IMR-90 (cell line): ENCODE measurements at regions not wholly inside any gene's neighbourhood (a gene's known extent, or its start where the extent isn't known, plus 50 kb on each side); places are given as distances from the start of the nearest gene placed in this dataset.

Experiments used
- ATAC-seq: fragments of 200-7000 bp; cut with Tn5 transposase; 2 replicates; pipeline ENCODE4 v1.9.1; 2020; ENCODE audit warnings: low read depth, mild to moderate bottlenecking, moderate library complexity
- BruUV-seq: library from RNA; stranded (reverse); fragments of 400-500 nt; replicated peaks from 2 replicates; lab custom pipeline; 2021; lab: Mats Ljungman, UMichigan
- CTCF ChIA-PET: fragments of 300-600 bp; formaldehyde crosslinking; extraction: SDS; loops from one replicate; lab custom pipeline; 2021; ENCODE audit warnings: antibody characterized with exemption; lab: Yijun Ruan, JAX
- POLR2A ChIA-PET: fragments of 300-600 bp; sonication (Branson Sonifier 250); formaldehyde crosslinking; loops from one replicate; lab custom pipeline; 2022; ENCODE audit warnings: antibody characterized with exemption; ENCODE audit not compliant: unreplicated experiment; lab: Charles Lee
- DNase-seq: peaks from one replicate; pipeline ENCODE4 v3.0.0; 2013
- H2AFZ ChIP-seq: replicated peaks from 2 replicates; pipeline ENCODE3; 2013; ENCODE audit warnings: low read length, mild to moderate bottlenecking; ENCODE audit not compliant: poor library complexity
- H2AK5ac ChIP-seq: 2 replicates; pipeline ENCODE4 v1.6.1; 2013; ENCODE audit warnings: low read depth, low read length, inconsistent platforms
- H2AK9ac ChIP-seq: replicated peaks from 2 replicates; pipeline ENCODE3; 2013; ENCODE audit warnings: mild to moderate bottlenecking, low read depth, low read length, moderate library complexity; ENCODE audit not compliant: poor library complexity
- H2BK120ac ChIP-seq: 2 replicates; pipeline ENCODE4 v1.6.1; 2013; ENCODE audit warnings: low read depth, low read length, inconsistent platforms
- H2BK15ac ChIP-seq: 3 replicates; pipeline ENCODE4 v1.6.1; 2013; ENCODE audit warnings: low read depth, low read length, inconsistent platforms
- H2BK20ac ChIP-seq: 2 replicates; pipeline ENCODE4 v1.6.1; 2013; ENCODE audit warnings: low read depth, mild to moderate bottlenecking, inconsistent platforms, low read length, moderate library complexity
- H2BK5ac ChIP-seq: 2 replicates; pipeline ENCODE4 v1.6.1; 2013; ENCODE audit warnings: mild to moderate bottlenecking, low read depth, low read length, inconsistent platforms; ENCODE audit not compliant: poor library complexity, severe bottlenecking
- H3K14ac ChIP-seq: replicated peaks from 2 replicates; pipeline ENCODE4 v1.6.1; 2013; ENCODE audit warnings: low read depth, low read length, inconsistent platforms
- H3K18ac ChIP-seq: 2 replicates; pipeline ENCODE4 v1.6.1; 2013; ENCODE audit warnings: low read depth, low read length, control low read depth
- H3K23ac ChIP-seq: 2 replicates; pipeline ENCODE4 v1.6.1; 2013; ENCODE audit warnings: low read depth, low read length, inconsistent platforms
- H3K27ac ChIP-seq: 2 replicates; pipeline ENCODE4 v1.5.1; 2013; ENCODE audit warnings: mild to moderate bottlenecking, control low read depth, low read length; ENCODE audit not compliant: insufficient read depth
- H3K27me3 ChIP-seq: 2 replicates; pipeline ENCODE4 v1.6.1; 2013; ENCODE audit warnings: low read length; ENCODE audit not compliant: control insufficient read depth, insufficient read depth
- H3K36me3 ChIP-seq: 2 replicates; pipeline ENCODE4 v1.6.1; 2013; ENCODE audit warnings: low read length, mixed read lengths; ENCODE audit not compliant: control insufficient read depth, insufficient read depth
- H3K4ac ChIP-seq: 2 replicates; pipeline ENCODE4 v1.6.1; 2013; ENCODE audit warnings: low read depth, low read length, inconsistent platforms
- H3K4me1 ChIP-seq: 2 replicates; pipeline ENCODE4 v1.6.1; 2013; ENCODE audit warnings: low read length, mixed read lengths; ENCODE audit not compliant: control insufficient read depth, insufficient read depth
- H3K4me2 ChIP-seq: 2 replicates; pipeline ENCODE4 v1.6.1; 2013; ENCODE audit warnings: low read depth, mild to moderate bottlenecking, control low read depth, low read length, moderate library complexity
- H3K4me3 ChIP-seq: 2 replicates; pipeline ENCODE4 v1.5.1; 2013; ENCODE audit warnings: low read depth, mild to moderate bottlenecking, control low read depth, low read length, moderate library complexity; ENCODE audit not compliant: insufficient read depth
- H3K56ac ChIP-seq: 2 replicates; pipeline ENCODE4 v1.6.1; 2013; ENCODE audit warnings: low read length, inconsistent platforms; ENCODE audit not compliant: insufficient read depth; ENCODE audit errors: extremely low read depth
- H3K79me1 ChIP-seq, 2 experiments: 2 replicates each; pipeline ENCODE4 v1.6.1; 2013; ENCODE audit warnings: low read length in 2 of 2, inconsistent platforms in 1 of 2, low read depth in 1 of 2
- H3K9ac ChIP-seq: 2 replicates; pipeline ENCODE4 v1.6.1; 2013; ENCODE audit warnings: low read depth, low read length, control low read depth
- H3K9me1 ChIP-seq: 2 replicates; pipeline ENCODE4 v1.6.1; 2013; ENCODE audit warnings: low read length, inconsistent platforms; ENCODE audit not compliant: insufficient read depth
- H3K9me3 ChIP-seq: 2 replicates; pipeline ENCODE4 v1.6.1; 2013; ENCODE audit warnings: low read length; ENCODE audit not compliant: control insufficient read depth, insufficient read depth
- H4K20me1 ChIP-seq: 2 replicates; pipeline ENCODE4 v1.6.1; 2013; ENCODE audit warnings: low read length, inconsistent platforms; ENCODE audit not compliant: insufficient read depth
- H4K5ac ChIP-seq: 2 replicates; pipeline ENCODE4 v1.6.1; 2013; ENCODE audit warnings: mild to moderate bottlenecking, low read depth, low read length, control low read depth
- H4K8ac ChIP-seq, 2 experiments: 2 replicates each; pipeline ENCODE4 v1.6.1; 2013; ENCODE audit warnings: low read depth in 2 of 2, low read length in 2 of 2, control low read depth in 1 of 2, inconsistent platforms in 1 of 2
- H4K91ac ChIP-seq: 2 replicates; pipeline ENCODE4 v1.6.1; 2013; ENCODE audit warnings: low read depth, low read length, inconsistent platforms; ENCODE audit not compliant: insufficient read depth
- BHLHE40 ChIP-seq: fragments of 150-350 bp; IDR thresholded peaks from 2 replicates; pipeline ENCODE4 v1.6.1; 2016; ENCODE audit warnings: mild to moderate bottlenecking, low read depth, low read length
- CEBPB ChIP-seq: IDR thresholded peaks from 2 replicates; pipeline ENCODE4 v1.6.1; 2012; ENCODE audit warnings: low read depth, low read length, improper control_type of control experiment
- CHD1 ChIP-seq: IDR thresholded peaks from 2 replicates; pipeline ENCODE4 v1.6.1; 2012; ENCODE audit warnings: low read depth, low read length, improper control_type of control experiment
- FOS ChIP-seq: fragments of 150-350 bp; IDR thresholded peaks from 2 replicates; pipeline ENCODE4 v1.6.1; 2016; ENCODE audit warnings: low read depth, low read length
- MAFK ChIP-seq: IDR thresholded peaks from 2 replicates; pipeline ENCODE4 v1.6.1; 2012; ENCODE audit warnings: low read depth, low read length, improper control_type of control experiment
- MAZ ChIP-seq: IDR thresholded peaks from 2 replicates; pipeline ENCODE4 v1.6.1; 2012; ENCODE audit warnings: low read depth, mild to moderate bottlenecking, low read length, improper control_type of control experiment, moderate library complexity, borderline replicate concordance
- MXI1 ChIP-seq: IDR thresholded peaks from 2 replicates; pipeline ENCODE4 v1.6.1; 2012; ENCODE audit warnings: low read depth, mild to moderate bottlenecking, low read length, moderate library complexity, borderline replicate concordance
- NFE2L2 ChIP-seq: fragments of 150-350 bp; IDR thresholded peaks from 2 replicates; pipeline ENCODE4 v1.6.1; 2016; ENCODE audit warnings: low read depth, mild to moderate bottlenecking, low read length
- POLR2A ChIP-seq: IDR thresholded peaks from 2 replicates; pipeline ENCODE4 v1.6.1; 2012; ENCODE audit warnings: mild to moderate bottlenecking, low read depth, low read length
- RAD21 ChIP-seq: IDR thresholded peaks from 2 replicates; pipeline ENCODE4 v1.6.1; 2012; ENCODE audit warnings: low read length, improper control_type of control experiment
- RCOR1 ChIP-seq: IDR thresholded peaks from 2 replicates; pipeline ENCODE4 v1.6.1; 2012; ENCODE audit warnings: mild to moderate bottlenecking, low read length, improper control_type of control experiment; ENCODE audit not compliant: insufficient replicate concordance
- RFX5 ChIP-seq: IDR thresholded peaks from 2 replicates; pipeline ENCODE4 v1.8.0; 2012; ENCODE audit warnings: low read depth, mild to moderate bottlenecking, low read length, moderate library complexity
- SMC3 ChIP-seq: fragments of 150-350 bp; IDR thresholded peaks from 2 replicates; pipeline ENCODE4 v1.6.1; 2016; ENCODE audit warnings: low read depth, mild to moderate bottlenecking, antibody characterized with exemption, low read length, moderate library complexity
- WGBS, 2 experiments: methylation state at CpG; one replicate each; pipeline versions ENCODE4 v1.1.5 to v1.1.7; 2013; ENCODE audit warnings: missing lambda C conversion rate in 2 of 2; ENCODE audit not compliant: insufficient read length in 1 of 2; ENCODE audit errors: extremely low coverage in 2 of 2; 5-methylcytosine and 5-hydroxymethylcytosine counted together
- dilution Hi-C: fragments of 300-500 bp; cut with HindIII; formaldehyde crosslinking; loops from one replicate; pipeline ENCODE4 v1.14.3; 2018; ENCODE audit warnings: low sequenced_read_pairs; ENCODE audit not compliant: unreplicated experiment
- in situ Hi-C: fragments of 300-500 bp; cut with MboI; formaldehyde crosslinking; loops from 3 replicates; pipeline ENCODE4 v1.14.3; 2019; ENCODE audit warnings: low sequenced_read_pairs, inconsistent platforms, mixed read lengths
- intact Hi-C: fragments of 100-400 bp; cut with micrococcal nuclease; formaldehyde crosslinking; loops from 2 replicates; pipeline ENCODE4 v1.10.0; 2022
- TF ChIP-seq, protein P1 (sequence below): conservative IDR thresholded peaks from 2 replicates; pipeline ENCODE4 v1.5.1; 2012; ENCODE audit warnings: mild to moderate bottlenecking, low read depth, low read length, improper control_type of control experiment
- TF ChIP-seq, protein P2 (sequence below): fragments of 150-350 bp; IDR thresholded peaks from 2 replicates; pipeline ENCODE4 v1.6.1; 2016; ENCODE audit warnings: low read depth, mild to moderate bottlenecking, low read length, moderate library complexity, borderline replicate concordance
- TF ChIP-seq, protein P3 (sequence below): fragments of 150-350 bp; IDR thresholded peaks from 2 replicates; pipeline ENCODE4 v1.6.1; 2017; ENCODE audit warnings: mild to moderate bottlenecking, antibody characterized with exemption, low read length, low read depth

DNA sequence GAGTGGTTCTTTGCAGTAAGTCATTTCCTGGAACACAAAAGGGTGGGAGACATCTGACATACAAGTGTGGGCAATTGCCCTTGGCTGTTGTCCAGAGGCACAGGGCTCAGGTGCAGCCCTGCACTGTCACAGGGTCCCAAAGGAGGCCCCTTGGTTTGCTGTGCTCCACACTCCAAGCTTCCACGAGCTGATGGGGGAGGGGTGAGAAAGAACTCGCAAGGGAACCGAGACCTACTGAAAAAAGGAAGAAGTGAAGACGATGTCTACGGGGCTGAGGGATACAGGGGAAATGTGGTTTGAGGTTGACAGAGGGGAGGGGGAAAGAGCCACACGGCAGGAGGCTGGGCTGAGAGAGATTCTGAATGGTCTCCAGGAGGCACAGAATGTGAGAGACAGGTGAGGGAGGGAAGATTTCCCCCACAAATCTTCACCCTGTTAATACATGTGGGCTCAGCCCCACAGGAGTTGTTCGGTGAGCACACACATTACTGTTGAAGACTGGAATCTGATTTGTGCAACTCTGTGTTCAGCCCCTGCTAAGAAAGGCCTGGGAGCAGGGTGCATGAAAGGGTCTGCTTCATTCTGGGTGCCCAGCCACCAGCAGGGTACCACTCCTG lies 123.4 kb downstream of the LY86 start:
- CTCF ChIA-PET = no interaction called here
- in situ Hi-C loops = no loop called here

More for the DNA sequence above, 123.4 kb downstream of the LY86 start:
- no peak overlapping the region for H4K91ac ChIP-seq
- no peaks in the 10 kb centered on the region for H3K36me3 ChIP-seq
- no peak overlapping the region for H2BK15ac ChIP-seq
- H2BK5ac ChIP-seq = no peak overlapping the region
- H3K4me1 ChIP-seq = peaks cover 18% of the 10 kb centered on the region
- no peak overlapping the region for H3K4ac ChIP-seq
- no peak overlapping the region for H4K8ac ChIP-seq
- no peaks in the 10 kb centered on the region for H4K20me1 ChIP-seq
- POLR2A ChIA-PET = no interaction called here
- no peak overlapping the region for H3K56ac ChIP-seq
- H2AK9ac ChIP-seq = no peak overlapping the region
- H3K4me2 ChIP-seq = no peak overlapping the region
- TF ChIP-seq MAZ (no peak), POLR2A (no peak), MXI1 (no peak), SMC3 (no peak), BHLHE40 (no peak), RAD21 (no peak), RFX5 (no peak), NFE2L2 (no peak), RCOR1 (no peak), CEBPB (no peak), CHD1 (no peak), MAFK (no peak), FOS (no peak)
- TF ChIP-seq, protein P1, sequence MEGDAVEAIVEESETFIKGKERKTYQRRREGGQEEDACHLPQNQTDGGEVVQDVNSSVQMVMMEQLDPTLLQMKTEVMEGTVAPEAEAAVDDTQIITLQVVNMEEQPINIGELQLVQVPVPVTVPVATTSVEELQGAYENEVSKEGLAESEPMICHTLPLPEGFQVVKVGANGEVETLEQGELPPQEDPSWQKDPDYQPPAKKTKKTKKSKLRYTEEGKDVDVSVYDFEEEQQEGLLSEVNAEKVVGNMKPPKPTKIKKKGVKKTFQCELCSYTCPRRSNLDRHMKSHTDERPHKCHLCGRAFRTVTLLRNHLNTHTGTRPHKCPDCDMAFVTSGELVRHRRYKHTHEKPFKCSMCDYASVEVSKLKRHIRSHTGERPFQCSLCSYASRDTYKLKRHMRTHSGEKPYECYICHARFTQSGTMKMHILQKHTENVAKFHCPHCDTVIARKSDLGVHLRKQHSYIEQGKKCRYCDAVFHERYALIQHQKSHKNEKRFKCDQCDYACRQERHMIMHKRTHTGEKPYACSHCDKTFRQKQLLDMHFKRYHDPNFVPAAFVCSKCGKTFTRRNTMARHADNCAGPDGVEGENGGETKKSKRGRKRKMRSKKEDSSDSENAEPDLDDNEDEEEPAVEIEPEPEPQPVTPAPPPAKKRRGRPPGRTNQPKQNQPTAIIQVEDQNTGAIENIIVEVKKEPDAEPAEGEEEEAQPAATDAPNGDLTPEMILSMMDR = no peak
- TF ChIP-seq, protein P2, sequence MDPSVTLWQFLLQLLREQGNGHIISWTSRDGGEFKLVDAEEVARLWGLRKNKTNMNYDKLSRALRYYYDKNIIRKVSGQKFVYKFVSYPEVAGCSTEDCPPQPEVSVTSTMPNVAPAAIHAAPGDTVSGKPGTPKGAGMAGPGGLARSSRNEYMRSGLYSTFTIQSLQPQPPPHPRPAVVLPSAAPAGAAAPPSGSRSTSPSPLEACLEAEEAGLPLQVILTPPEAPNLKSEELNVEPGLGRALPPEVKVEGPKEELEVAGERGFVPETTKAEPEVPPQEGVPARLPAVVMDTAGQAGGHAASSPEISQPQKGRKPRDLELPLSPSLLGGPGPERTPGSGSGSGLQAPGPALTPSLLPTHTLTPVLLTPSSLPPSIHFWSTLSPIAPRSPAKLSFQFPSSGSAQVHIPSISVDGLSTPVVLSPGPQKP = no peak
- TF ChIP-seq, protein P3, sequence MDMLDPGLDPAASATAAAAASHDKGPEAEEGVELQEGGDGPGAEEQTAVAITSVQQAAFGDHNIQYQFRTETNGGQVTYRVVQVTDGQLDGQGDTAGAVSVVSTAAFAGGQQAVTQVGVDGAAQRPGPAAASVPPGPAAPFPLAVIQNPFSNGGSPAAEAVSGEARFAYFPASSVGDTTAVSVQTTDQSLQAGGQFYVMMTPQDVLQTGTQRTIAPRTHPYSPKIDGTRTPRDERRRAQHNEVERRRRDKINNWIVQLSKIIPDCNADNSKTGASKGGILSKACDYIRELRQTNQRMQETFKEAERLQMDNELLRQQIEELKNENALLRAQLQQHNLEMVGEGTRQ = no peak
- H2AFZ ChIP-seq = peak overlapping the region; percentile 8
- no peaks in the 10 kb centered on the region for H3K79me1 ChIP-seq
- H3K4me3 ChIP-seq = no peak overlapping the region
- intact Hi-C loops = no loop called here
- H3K9me1 ChIP-seq = no peaks in the 10 kb centered on the region; the same call in 1 of the 2 replicates
- no peak overlapping the region for H3K18ac ChIP-seq
- no peak overlapping the region for H2AK5ac ChIP-seq
- no peak overlapping the region; the same call in 1 of the 2 replicates for H2BK120ac ChIP-seq
- no peak overlapping the region for H3K27ac ChIP-seq
- peaks cover 6% of the 10 kb centered on the region; the same call in 1 of the 2 replicates for H3K27me3 ChIP-seq
- DNase-seq (no peak), ATAC-seq (peak; percentile 32; the same call in 1 of the 2 replicates)
- H3K23ac ChIP-seq = no peak overlapping the region
- BruUV-seq = no TSS peak
- H3K9me3 ChIP-seq = no peaks in the 10 kb centered on the region
- no peak overlapping the region for H4K5ac ChIP-seq
- H3K14ac ChIP-seq = no peak overlapping the region
- H2BK20ac ChIP-seq = no peak overlapping the region
- no peak overlapping the region for H3K9ac ChIP-seq
- WGBS, 2 experiments = no CpG with 5 or more reads among the region's 7 CpGs
- dilution Hi-C loops = no loop called here
